Fibroblast of skin of left biceps (primary cell): ENCODE measurements at regions not wholly inside any gene's neighbourhood (a gene's known extent, or its start where the extent isn't known, plus 50 kb on each side); places are given as distances from the start of the nearest gene placed in this dataset.
"Not testable (repeated sequence)": the region's sequence is repeated elsewhere in the genome, so short reads cannot be mapped to it uniquely, and the experiment has no call there.

Experiments used
- DNase-seq, 2 experiments: peaks; one replicate each; pipeline ENCODE4 v3.0.0-alpha.2; 2013; ENCODE audit warnings: low read depth in 2 of 2

- DNase-seq, result no peak
These were observed 93.0 kb upstream of the LYSMD4 start for GRCh38 chr15:99826157-99826780.

- DNase-seq, result no peak
These were observed 90.1 kb upstream of the LYSMD4 start for GRCh38 chr15:99823346-99823745.

- DNase-seq, result no peak
These were observed 86.9 kb upstream of the LYSMD4 start for GRCh38 chr15:99819981-99820718.

DNA sequence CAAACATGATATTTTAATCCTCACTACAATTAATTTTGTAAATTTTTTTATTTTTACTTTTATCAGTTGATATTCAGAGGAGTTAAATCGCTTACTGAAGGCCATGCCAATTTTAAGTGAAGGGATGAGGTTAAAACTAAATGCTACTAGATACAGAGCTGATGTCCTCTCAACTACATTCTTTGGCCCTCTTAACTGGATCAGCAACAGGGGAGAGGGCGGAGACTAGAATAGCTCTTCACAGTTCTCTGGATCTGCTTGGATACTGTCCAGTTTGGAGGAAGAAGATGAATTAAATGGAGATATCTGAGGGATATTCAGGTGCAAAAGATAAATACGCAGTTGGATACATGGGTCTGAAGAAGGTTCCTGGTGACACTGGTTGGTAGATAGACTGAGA is 85.6 kb upstream of the LYSMD4 start:
- DNase-seq, result no peak

GRCh38 chr15:99816862-99817261 is 83.6 kb upstream of the LYSMD4 start:
- not testable (repeated sequence) for DNase-seq

GRCh38 chr15:99810663-99811062 is 77.4 kb upstream of the LYSMD4 start:
- DNase-seq, result not testable (repeated sequence)

DNA sequence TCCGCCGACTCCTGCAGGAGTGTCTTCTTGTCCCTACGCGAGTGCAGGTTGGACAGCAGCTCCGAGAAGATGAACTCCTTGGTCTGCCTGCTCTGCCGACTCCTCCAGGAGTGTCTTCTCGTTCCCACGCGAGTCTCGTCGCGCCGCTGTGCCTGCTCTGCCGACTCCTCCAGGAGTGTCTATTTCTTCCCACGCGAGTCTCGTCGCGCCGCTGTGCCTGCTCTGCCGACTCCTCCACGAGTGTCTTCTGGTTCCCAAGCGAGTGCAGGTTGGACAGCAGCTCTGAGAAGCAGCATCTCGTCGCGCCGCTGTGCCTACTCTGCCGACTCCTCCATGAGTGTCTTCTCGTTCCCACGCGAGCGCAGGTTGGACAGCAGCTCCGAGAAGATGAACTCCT is 66.6 kb upstream of the LYSMD4 start:
- DNase-seq, result not testable (repeated sequence)

DNA sequence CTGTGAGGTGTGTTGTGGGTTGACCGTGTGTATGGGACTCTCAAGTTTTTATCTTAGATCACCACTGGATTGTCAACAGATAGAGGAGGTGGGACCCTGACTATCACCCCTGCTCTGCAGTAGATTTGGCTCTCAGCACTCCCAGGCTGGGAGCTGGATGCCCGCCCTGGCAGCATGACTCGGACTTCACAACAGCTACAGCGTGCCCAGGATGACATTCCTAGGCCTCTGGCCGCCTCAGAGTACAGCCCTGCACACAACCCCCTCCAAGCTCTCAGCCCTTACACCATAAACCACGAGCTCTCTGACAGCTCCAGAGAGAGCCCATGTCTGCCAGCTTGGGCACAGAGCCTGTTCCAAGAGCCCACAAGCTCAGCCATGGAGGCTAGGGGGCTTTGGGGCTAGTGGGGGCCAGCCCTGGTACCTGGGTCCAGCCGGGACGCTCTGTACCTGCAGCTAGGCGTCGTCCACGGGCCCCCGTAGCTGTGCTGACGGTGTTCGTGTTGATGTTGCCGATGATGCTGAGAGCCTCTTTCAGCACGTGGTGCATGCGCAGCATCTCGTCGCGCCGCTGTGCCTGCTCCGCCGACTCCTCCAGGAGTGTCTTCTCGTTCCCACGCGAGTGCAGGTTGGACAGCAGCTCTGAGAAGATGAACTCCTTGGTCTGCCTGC is 66.1 kb upstream of the LYSMD4 start:
- DNase-seq, result not testable (repeated sequence)

- not testable (repeated sequence) for DNase-seq
These were observed 64.0 kb upstream of the LYSMD4 start for GRCh38 chr15:99796940-99797870.

DNA sequence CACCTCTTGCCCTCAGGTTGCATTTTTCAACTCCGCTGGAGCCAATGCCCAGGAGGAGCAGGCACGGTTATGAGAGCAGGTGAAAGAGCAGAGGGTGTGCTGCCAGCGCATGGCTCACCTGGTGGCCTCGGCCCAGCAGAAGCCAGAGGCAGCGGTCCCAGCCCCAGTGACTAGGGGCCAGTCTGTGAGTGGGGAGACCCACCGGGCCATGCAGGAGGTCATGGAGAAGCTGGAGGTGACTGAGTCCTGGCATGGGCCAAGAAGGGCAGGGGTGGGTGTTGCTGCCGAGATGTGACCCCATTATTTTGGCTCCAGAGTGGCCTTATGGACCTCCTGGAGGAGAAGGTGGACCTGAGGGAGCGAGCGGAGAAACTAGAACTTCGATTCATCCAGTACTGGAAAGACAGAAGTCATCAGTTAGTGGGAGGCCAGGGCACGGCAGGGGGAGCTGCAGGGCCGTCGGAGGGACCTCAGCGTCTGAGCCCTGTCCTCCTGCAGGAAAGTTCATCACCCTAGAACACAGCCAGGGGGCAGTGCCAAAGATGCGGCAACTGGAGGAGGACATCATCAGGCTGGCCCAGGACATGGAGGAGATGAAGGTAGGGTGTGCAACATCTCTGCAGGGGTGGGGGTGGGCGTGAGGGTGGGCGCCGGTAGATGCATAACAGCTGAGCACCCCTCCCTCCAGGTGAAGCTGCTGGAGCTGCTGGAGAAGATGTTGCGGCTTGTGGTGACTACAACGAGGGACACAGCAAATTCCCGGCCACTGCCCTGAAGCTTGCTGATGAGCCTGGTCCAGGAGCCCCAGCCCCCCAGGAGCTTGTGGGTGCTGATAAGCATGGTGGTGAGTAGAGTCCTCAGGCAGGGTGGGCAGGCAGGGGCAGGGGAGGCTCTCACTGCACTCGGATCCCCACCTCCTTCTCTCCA is 58.9 kb upstream of the LYSMD4 start:
- DNase-seq, result not testable (repeated sequence)

DNA sequence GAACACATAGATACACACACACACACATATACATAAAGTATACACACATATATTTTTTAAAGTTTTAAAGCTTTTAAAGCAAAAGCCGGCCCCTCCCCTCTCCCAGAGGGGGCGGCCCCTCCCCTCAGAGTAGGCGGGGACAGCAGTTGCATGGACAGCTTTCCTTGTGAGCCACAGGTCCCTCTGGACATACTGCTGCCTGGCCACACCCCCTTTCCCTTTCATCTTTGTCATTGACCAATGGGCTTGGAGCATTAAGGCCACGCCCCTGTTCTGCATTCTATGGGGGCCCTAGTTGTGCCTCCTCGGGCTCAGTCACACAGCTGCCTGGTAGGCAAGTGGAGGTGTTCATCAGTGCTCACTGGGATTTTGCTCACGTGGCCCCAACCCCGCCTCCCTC is 57.5 kb upstream of the LYSMD4 start:
- not testable (repeated sequence) for DNase-seq

GRCh38 chr15:99788156-99788555 is 54.9 kb upstream of the LYSMD4 start:
- no peak for DNase-seq

DNA sequence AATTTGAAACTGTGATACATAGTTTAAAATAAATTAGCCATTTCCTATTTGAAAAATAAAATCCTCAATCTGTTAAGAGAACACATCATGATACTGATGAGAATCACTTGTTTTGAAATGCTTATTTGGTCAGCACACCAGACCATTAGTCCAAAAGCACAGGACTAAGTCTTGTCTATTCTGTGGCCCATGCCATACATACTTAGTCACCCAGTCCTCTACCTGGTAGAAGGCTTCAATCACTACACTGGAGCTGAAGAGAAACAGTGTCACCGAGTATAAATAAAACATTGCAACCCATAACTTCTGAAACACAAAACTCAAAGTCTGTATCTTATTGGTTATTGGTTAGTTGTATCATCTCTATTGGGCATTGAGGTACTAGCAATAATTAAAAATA is 51.6 kb upstream of the LYSMD4 start:
- DNase-seq, result not testable (repeated sequence)

GRCh38 chr15:99783918-99784619 is 50.8 kb upstream of the LYSMD4 start:
- DNase-seq, result not testable (repeated sequence)
